ENCODE measurements at regions not wholly inside any gene's neighbourhood (a gene's known extent, or its start where the extent isn't known, plus 50 kb on each side); places are given as distances from the start of the nearest gene placed in this dataset.

- no peak overlapping the region for H3K27ac ChIP-seq
- H3K4me1 ChIP-seq (ENCODE audit: control insufficient read depth in 1 of 2, insufficient read depth in 1 of 2, low read depth in 1 of 2, low read length in 1 of 2) = no peaks in the 10 kb centered on the region
- no peaks in the 10 kb centered on the region for H3K36me3 ChIP-seq
- H3K4me3 ChIP-seq (ENCODE audit: low read depth in 1 of 2, low read length in 1 of 2) = no peak overlapping the region
- H3K27me3 ChIP-seq = no peaks in the 10 kb centered on the region
- no peak for TF ChIP-seq CTCF (IDR thresholded peaks at IDR 0.05)
- no peaks in the 10 kb centered on the region for H3K9me3 ChIP-seq
Observed at GRCh38 chr14:85142982-85143381, 387.0 kb upstream of the FLRT2 start.

GRCh38 chr14:85146779-85147178, 383.2 kb upstream of the FLRT2 start:
- Histone ChIP-seq H3K4me3 (ENCODE audit: low read depth in 1 of 2, low read length in 1 of 2) (no peak overlapping the region), H3K36me3 (no peaks in the 10 kb centered on the region), H3K9me3 (no peaks in the 10 kb centered on the region), H3K4me1 (ENCODE audit: control insufficient read depth in 1 of 2, insufficient read depth in 1 of 2, low read depth in 1 of 2, low read length in 1 of 2) (no peaks in the 10 kb centered on the region), H3K27ac (no peak overlapping the region), H3K27me3 (no peaks in the 10 kb centered on the region)
- TF ChIP-seq CTCF (IDR thresholded peaks at IDR 0.05) = no peak

- H3K4me3 ChIP-seq (ENCODE audit: low read depth in 1 of 2, low read length in 1 of 2) = no peak overlapping the region
- H3K27ac ChIP-seq = no peak overlapping the region
- H3K27me3 ChIP-seq = no peaks in the 10 kb centered on the region
- no peaks in the 10 kb centered on the region for H3K4me1 ChIP-seq (ENCODE audit: control insufficient read depth in 1 of 2, insufficient read depth in 1 of 2, low read depth in 1 of 2, low read length in 1 of 2)
- H3K36me3 ChIP-seq = no peaks in the 10 kb centered on the region
- H3K9me3 ChIP-seq = no peaks in the 10 kb centered on the region
- TF ChIP-seq CTCF (IDR thresholded peaks at IDR 0.05) = no peak
Observed at GRCh38 chr14:85150166-85150565, 379.8 kb upstream of the FLRT2 start.

GRCh38 chr14:85154714-85155113, 375.2 kb upstream of the FLRT2 start:
- H3K4me3 ChIP-seq (ENCODE audit: low read depth in 1 of 2, low read length in 1 of 2) = no peak overlapping the region
- H3K27ac ChIP-seq = no peak overlapping the region
- TF ChIP-seq CTCF (IDR thresholded peaks at IDR 0.05) = no peak
- no peaks in the 10 kb centered on the region for H3K27me3 ChIP-seq
- no peaks in the 10 kb centered on the region for H3K4me1 ChIP-seq (ENCODE audit: control insufficient read depth in 1 of 2, insufficient read depth in 1 of 2, low read depth in 1 of 2, low read length in 1 of 2)
- no peaks in the 10 kb centered on the region for H3K9me3 ChIP-seq
- H3K36me3 ChIP-seq = no peaks in the 10 kb centered on the region

- no peaks in the 10 kb centered on the region for H3K9me3 ChIP-seq
- no peaks in the 10 kb centered on the region for H3K36me3 ChIP-seq
- H3K27me3 ChIP-seq = no peaks in the 10 kb centered on the region
- TF ChIP-seq CTCF (IDR thresholded peaks at IDR 0.05) = no peak
- H3K4me1 ChIP-seq (ENCODE audit: control insufficient read depth in 1 of 2, insufficient read depth in 1 of 2, low read depth in 1 of 2, low read length in 1 of 2) = no peaks in the 10 kb centered on the region
- no peak overlapping the region for H3K4me3 ChIP-seq (ENCODE audit: low read depth in 1 of 2, low read length in 1 of 2)
- H3K27ac ChIP-seq = no peak overlapping the region
Observed at GRCh38 chr14:85156319-85156718, 373.6 kb upstream of the FLRT2 start.

GRCh38 chr14:85159726-85160125, 370.2 kb upstream of the FLRT2 start:
- Histone ChIP-seq H3K27ac (no peak overlapping the region), H3K36me3 (no peaks in the 10 kb centered on the region), H3K4me3 (ENCODE audit: low read depth in 1 of 2, low read length in 1 of 2) (no peak overlapping the region), H3K9me3 (no peaks in the 10 kb centered on the region), H3K27me3 (no peaks in the 10 kb centered on the region), H3K4me1 (ENCODE audit: control insufficient read depth in 1 of 2, insufficient read depth in 1 of 2, low read depth in 1 of 2, low read length in 1 of 2) (no peaks in the 10 kb centered on the region)
- TF ChIP-seq CTCF (IDR thresholded peaks at IDR 0.05) = no peak
